H1 (cell line): ENCODE measurements at regions not wholly inside any gene's neighbourhood (a gene's known extent, or its start where the extent isn't known, plus 50 kb on each side); places are given as distances from the start of the nearest gene placed in this dataset.

Source experiments
- CTCF ChIA-PET: fragments of 300-600 bp; sonication (Branson Sonifier 250); formaldehyde crosslinking; loops from one replicate; lab custom pipeline; 2021; ENCODE audit not compliant: partially characterized antibody; lab: Charles Lee
- POLR2A ChIA-PET: fragments of 300-600 bp; sonication (Branson Sonifier 250); formaldehyde crosslinking; loops from one replicate; lab custom pipeline; 2021; ENCODE audit warnings: inconsistent platforms; ENCODE audit not compliant: partially characterized antibody; lab: Charles Lee
- DNase-seq, 2 experiments: peaks; one replicate each; pipeline versions ENCODE4 v3.0.0 to v3.0.0-alpha.2; 2010 to 2022; ENCODE audit warnings: low spot score in 2 of 2, low read depth in 1 of 2, mixed read lengths in 1 of 2
- FAIRE-seq: peaks from 2 replicates; lab custom pipeline; 2011; peaks lifted over from hg19 to GRCh38; lab: Jason Lieb, UNC
- H2AFZ ChIP-seq: 2 replicates; pipeline ENCODE4 v1.8.1; 2012; ENCODE audit warnings: low read length, inconsistent platforms
- H2AK5ac ChIP-seq: 2 replicates; pipeline ENCODE4 v1.6.1; 2013; ENCODE audit warnings: low read depth, low read length
- H2BK120ac ChIP-seq: replicated peaks from 2 replicates; pipeline ENCODE3; 2013; ENCODE audit warnings: low read depth, low read length, inconsistent platforms
- H2BK12ac ChIP-seq: 2 replicates; pipeline ENCODE4 v1.6.1; 2013; ENCODE audit warnings: low read depth, low read length
- H2BK15ac ChIP-seq: 2 replicates; pipeline ENCODE4 v1.6.1; 2013; ENCODE audit warnings: low read length
- H2BK20ac ChIP-seq: 2 replicates; pipeline ENCODE4 v1.6.1; 2013; ENCODE audit warnings: low read length
- H2BK5ac ChIP-seq: 2 replicates; pipeline ENCODE4 v1.6.1; 2013; ENCODE audit warnings: low read depth, low read length
- H3K14ac ChIP-seq: 2 replicates; pipeline ENCODE4 v1.6.1; 2013; ENCODE audit warnings: inconsistent platforms; ENCODE audit not compliant: insufficient read length
- H3K18ac ChIP-seq: 2 replicates; pipeline ENCODE4 v1.6.1; 2013; ENCODE audit warnings: low read length; ENCODE audit errors: extremely low read depth
- H3K23ac ChIP-seq: 2 replicates; pipeline ENCODE4 v1.6.1; 2013; ENCODE audit warnings: inconsistent platforms; ENCODE audit not compliant: insufficient read length
- H3K23me2 ChIP-seq: 2 replicates; pipeline ENCODE4 v1.6.1; 2013; ENCODE audit warnings: low read depth, low read length
- H3K27ac ChIP-seq: 2 replicates; pipeline ENCODE4 v1.6.1; 2011; ENCODE audit warnings: low read depth, low read length, inconsistent platforms
- H3K27me3 ChIP-seq, 4 experiments: replicated peaks in 1 of 4; 1 replicate in 1 of 4; 2 replicates in 3 of 4; pipeline versions ENCODE4 v1.6.1 to v1.8.1; 2011 to 2013; ENCODE audit warnings: low read length in 3 of 4, mild to moderate bottlenecking in 3 of 4, inconsistent platforms in 2 of 4, mixed read lengths in 2 of 4, moderate library complexity in 1 of 4; ENCODE audit not compliant: control insufficient read depth in 3 of 4, insufficient read depth in 3 of 4; ENCODE audit errors: extremely low read depth in 1 of 4
- H3K36me3 ChIP-seq, 4 experiments: 2 replicates each; pipeline versions ENCODE4 v1.6.1 to v1.8.1; 2011 to 2013; ENCODE audit warnings: mild to moderate bottlenecking in 4 of 4, low read length in 3 of 4, moderate library complexity in 2 of 4, control low read depth in 1 of 4, inconsistent platforms in 1 of 4; ENCODE audit not compliant: insufficient read depth in 4 of 4, control insufficient read depth in 2 of 4
- H3K4ac ChIP-seq: replicated peaks from 2 replicates; pipeline ENCODE3; 2013; ENCODE audit warnings: low read length, low read depth, mixed read lengths, inconsistent platforms; ENCODE audit not compliant: insufficient read length
- H3K4me1 ChIP-seq, 4 experiments: replicated peaks in 1 of 4; 1 replicate in 1 of 4; 2 replicates in 3 of 4; pipeline versions ENCODE4 v1.6.1 to v1.8.1; 2011 to 2013; ENCODE audit warnings: low read length in 3 of 4, inconsistent platforms in 2 of 4, mixed read lengths in 1 of 4; ENCODE audit not compliant: insufficient read depth in 4 of 4, control insufficient read depth in 3 of 4
- H3K4me2 ChIP-seq, 2 experiments: 2 replicates each; pipeline versions ENCODE4 v1.6.1 to v1.8.1; 2011 to 2013; ENCODE audit warnings: low read depth in 2 of 2, low read length in 2 of 2, control low read depth in 1 of 2, inconsistent platforms in 1 of 2, mild to moderate bottlenecking in 1 of 2; ENCODE audit not compliant: insufficient read depth in 1 of 2
- H3K4me3 ChIP-seq, 4 experiments: fragments of 200-600, 300-600 bp in 1 of 4; sonication (generic), shearing (Covaris generic), sonication (Bioruptor Twin) in 1 of 4; 2 replicates each; pipeline versions ENCODE4 v1.5.1 to v1.8.1; 2011 to 2016; ENCODE audit warnings: low read length in 4 of 4, low read depth in 3 of 4, control low read depth in 2 of 4, inconsistent platforms in 2 of 4, mild to moderate bottlenecking in 2 of 4, mixed read lengths in 1 of 4, moderate library complexity in 1 of 4; ENCODE audit not compliant: insufficient read depth in 2 of 4; ENCODE audit errors: extremely low read depth in 1 of 4
- H3K56ac ChIP-seq: replicated peaks from 2 replicates; pipeline ENCODE3; 2013; ENCODE audit warnings: low read depth, mild to moderate bottlenecking, mixed read lengths, low read length, inconsistent platforms; ENCODE audit not compliant: insufficient read length
- H3K79me1 ChIP-seq: 2 replicates; pipeline ENCODE4 v1.6.1; 2013; ENCODE audit warnings: low read depth, low read length, control low read depth
- H3K79me2 ChIP-seq, 2 experiments: 2 replicates each; pipeline versions ENCODE4 v1.6.1 to v1.8.1; 2012 to 2013; ENCODE audit warnings: low read length in 2 of 2, mild to moderate bottlenecking in 2 of 2, inconsistent platforms in 1 of 2; ENCODE audit not compliant: insufficient read depth in 2 of 2, control insufficient read depth in 1 of 2
- H3K9ac ChIP-seq, 4 experiments: replicated peaks in 1 of 4; 1 replicate in 1 of 4; 2 replicates in 3 of 4; pipeline versions ENCODE4 v1.6.1 to v1.8.1; 2011 to 2013; ENCODE audit warnings: low read depth in 3 of 4, low read length in 3 of 4, control low read depth in 2 of 4, mild to moderate bottlenecking in 2 of 4, moderate library complexity in 2 of 4, inconsistent platforms in 1 of 4; ENCODE audit errors: extremely low read depth in 1 of 4
- H3K9me3 ChIP-seq, 2 experiments: 2 replicates each; pipeline versions ENCODE4 v1.6.1 to v1.8.1; 2012 to 2013; ENCODE audit warnings: mild to moderate bottlenecking in 2 of 2, moderate library complexity in 2 of 2, control low read depth in 1 of 2, inconsistent platforms in 1 of 2, low read depth in 1 of 2, low read length in 1 of 2, mixed read lengths in 1 of 2; ENCODE audit not compliant: insufficient read depth in 2 of 2
- H4K20me1 ChIP-seq, 2 experiments: replicated peaks in 1 of 2; 2 replicates each; pipeline versions ENCODE3 to v1.8.1; 2011 to 2013; ENCODE audit warnings: inconsistent platforms in 2 of 2, low read length in 2 of 2, mild to moderate bottlenecking in 1 of 2; ENCODE audit not compliant: insufficient read depth in 2 of 2, control insufficient read depth in 1 of 2
- H4K5ac ChIP-seq: 2 replicates; pipeline ENCODE4 v1.6.1; 2013; ENCODE audit warnings: low read length, low read depth, mixed read lengths, inconsistent platforms; ENCODE audit not compliant: insufficient read length
- H4K8ac ChIP-seq: 2 replicates; pipeline ENCODE4 v1.8.0; 2013; ENCODE audit warnings: mild to moderate bottlenecking, moderate library complexity, low read length, inconsistent platforms; ENCODE audit not compliant: insufficient read depth; ENCODE audit errors: extremely low read depth
- H4K91ac ChIP-seq: replicated peaks from 2 replicates; pipeline ENCODE3; 2013; ENCODE audit warnings: low read length, mixed read lengths, inconsistent platforms; ENCODE audit not compliant: insufficient read length
- BCL11A ChIP-seq, 2 experiments: IDR thresholded peaks; one replicate each; pipeline ENCODE4 v1.6.1; 2011; ENCODE audit warnings: low read depth in 2 of 2, low read length in 2 of 2, mild to moderate bottlenecking in 2 of 2
- GTF2F1 ChIP-seq: IDR thresholded peaks from 2 replicates; pipeline ENCODE4 v1.6.1; 2012; ENCODE audit warnings: low read depth, low read length, improper control_type of control experiment, borderline replicate concordance
- KDM4A ChIP-seq: IDR thresholded peaks from one replicate; pipeline ENCODE4 v1.7.1; 2012; ENCODE audit warnings: low read depth, mild to moderate bottlenecking, moderate library complexity, low read length, inconsistent platforms; ENCODE audit not compliant: severe bottlenecking
- SAP30 ChIP-seq: fragments of 300-600 bp; sonication (generic); IDR thresholded peaks from 2 replicates; pipeline ENCODE4 v1.7.1; 2012; ENCODE audit warnings: low read length, moderate library complexity, mild to moderate bottlenecking, inconsistent platforms; ENCODE audit not compliant: insufficient read depth, insufficient replicate concordance
- WGBS, 2 experiments: shearing (Covaris generic) in 1 of 2; methylation state at CpG; one replicate each; pipeline versions ENCODE4 v1.1.6 to v1.1.7; 2013 to 2015; ENCODE audit warnings: low lambda C conversion rate in 2 of 2, mixed read lengths in 2 of 2, inconsistent platforms in 1 of 2, low coverage in 1 of 2, missing lambda C conversion rate in 1 of 2; ENCODE audit not compliant: insufficient replicate concordance in 2 of 2, insufficient coverage in 1 of 2, insufficient read length in 1 of 2; ENCODE audit errors: extremely low coverage in 1 of 2, missing lambda C conversion rate in 1 of 2; 5-methylcytosine and 5-hydroxymethylcytosine counted together

- Histone ChIP-seq H3K9me3 (no peaks in the 10 kb centered on the region), H3K23ac (no peak overlapping the region), H3K9ac (no peak overlapping the region), H3K27me3 (no peaks in the 10 kb centered on the region; a peak in 3 of 7 replicates), H3K27ac (no peak overlapping the region), H2BK20ac (no peak overlapping the region; the same call in 1 of the 2 replicates), H4K8ac (no peak overlapping the region), H3K18ac (no peak overlapping the region), H4K20me1 (no peaks in the 10 kb centered on the region), H3K4ac (no peak overlapping the region), H3K36me3 (no peaks in the 10 kb centered on the region), H3K56ac (no peak overlapping the region), H3K79me2 (no peaks in the 10 kb centered on the region), H2BK12ac (no peak overlapping the region; the same call in 1 of the 2 replicates), H2BK15ac (no peak overlapping the region), H4K91ac (no peak overlapping the region), H3K4me1 (no peaks in the 10 kb centered on the region), H2AFZ (no peak overlapping the region), H3K4me3 (no peak overlapping the region), H2BK5ac (no peak overlapping the region), H3K14ac (no peak overlapping the region), H2AK5ac (no peak overlapping the region), H3K79me1 (no peaks in the 10 kb centered on the region), H2BK120ac (no peak overlapping the region), H4K5ac (no peak overlapping the region), H3K4me2 (no peak overlapping the region), H3K23me2 (no peaks in the 10 kb centered on the region)
- no peak for DNase-seq
- ChIA-PET POLR2A (no interaction called here), CTCF (interaction anchor here (1.7 kb wide), 1 partner anchor 60 kb away, joined by 7 read pairs; no protein-coding TSS in a partner anchor)
- FAIRE-seq = no peak
- TF ChIP-seq KDM4A (no peak), SAP30 (no peak), GTF2F1 (no peak), BCL11A (IDR thresholded peaks at IDR 0.05; ENCODE audit: low read depth in 2 of 2, low read length in 2 of 2) (no peak)
- 88% methylated on average over 4 of the region's 4 CpGs; no CpG with 5 or more reads in 1 of the 2 experiments for WGBS, 2 experiments
These were observed 92.4 kb upstream of the LEP start for GRCh38 chr7:128148676-128149075.
